22Rv1 (cell line): ENCODE measurements at regions not wholly inside any gene's neighbourhood (a gene's known extent, or its start where the extent isn't known, plus 50 kb on each side); places are given as distances from the start of the nearest gene placed in this dataset.

Source experiments
- CTCF ChIP-seq: fragments of 450-650 bp; IDR thresholded peaks from 2 replicates; pipeline ENCODE4 v1.5.1; 2017; ENCODE audit warnings: mild to moderate bottlenecking
- ZFX ChIP-seq: fragments of 450-650 bp; IDR thresholded peaks from 2 replicates; pipeline ENCODE4 v1.6.1; 2017; ENCODE audit warnings: antibody characterized with exemption, borderline replicate concordance

- TF ChIP-seq CTCF (no peak), ZFX (no peak)
These were observed 226.9 kb downstream of the GLRX3 start for GRCh38 chr10:130363051-130363450.
